ENCODE measurements at regions not wholly inside any gene's neighbourhood (a gene's known extent, or its start where the extent isn't known, plus 50 kb on each side); places are given as distances from the start of the nearest gene placed in this dataset.

DNA sequence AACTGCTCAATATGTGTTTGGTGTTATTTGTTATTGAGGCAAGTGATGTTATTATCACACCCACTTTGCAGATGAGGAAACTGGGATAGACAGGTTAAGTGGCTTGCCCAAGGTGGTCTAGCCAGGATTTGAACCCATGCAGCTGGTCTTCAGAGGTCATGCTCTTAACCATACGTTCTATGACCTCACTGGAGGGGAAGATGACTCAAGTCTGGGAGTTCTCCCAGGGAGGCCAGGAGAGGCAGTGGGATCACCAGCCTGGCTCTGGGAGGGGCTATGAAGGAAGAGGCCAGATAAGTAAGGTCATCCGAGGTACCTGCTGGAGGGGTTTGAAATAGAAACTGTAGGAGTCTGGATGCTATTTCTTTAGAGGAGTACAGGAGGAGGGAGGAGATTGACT lies 95.3 kb downstream of the NAV1 start:
- no peak overlapping the region for H3K4me3 ChIP-seq
- 80% methylated on average over 2 of the region's 2 CpGs for WGBS
- TF ChIP-seq, protein P1, sequence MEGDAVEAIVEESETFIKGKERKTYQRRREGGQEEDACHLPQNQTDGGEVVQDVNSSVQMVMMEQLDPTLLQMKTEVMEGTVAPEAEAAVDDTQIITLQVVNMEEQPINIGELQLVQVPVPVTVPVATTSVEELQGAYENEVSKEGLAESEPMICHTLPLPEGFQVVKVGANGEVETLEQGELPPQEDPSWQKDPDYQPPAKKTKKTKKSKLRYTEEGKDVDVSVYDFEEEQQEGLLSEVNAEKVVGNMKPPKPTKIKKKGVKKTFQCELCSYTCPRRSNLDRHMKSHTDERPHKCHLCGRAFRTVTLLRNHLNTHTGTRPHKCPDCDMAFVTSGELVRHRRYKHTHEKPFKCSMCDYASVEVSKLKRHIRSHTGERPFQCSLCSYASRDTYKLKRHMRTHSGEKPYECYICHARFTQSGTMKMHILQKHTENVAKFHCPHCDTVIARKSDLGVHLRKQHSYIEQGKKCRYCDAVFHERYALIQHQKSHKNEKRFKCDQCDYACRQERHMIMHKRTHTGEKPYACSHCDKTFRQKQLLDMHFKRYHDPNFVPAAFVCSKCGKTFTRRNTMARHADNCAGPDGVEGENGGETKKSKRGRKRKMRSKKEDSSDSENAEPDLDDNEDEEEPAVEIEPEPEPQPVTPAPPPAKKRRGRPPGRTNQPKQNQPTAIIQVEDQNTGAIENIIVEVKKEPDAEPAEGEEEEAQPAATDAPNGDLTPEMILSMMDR (IDR thresholded peaks at IDR 0.05), result no peak
- TF ChIP-seq POLR2AphosphoS5 (IDR thresholded peaks at IDR 0.05), result no peak
- TF ChIP-seq POLR2A (IDR thresholded peaks at IDR 0.05), result no peak
- H3K36me3 ChIP-seq, result no peaks in the 10 kb centered on the region
- no peaks in the 10 kb centered on the region for H3K27me3 ChIP-seq (replicated peaks; ENCODE audit: insufficient read depth)
- intact Hi-C loops (cut with DNase I), result no loop called here
- no peaks in the 10 kb centered on the region for H3K9me3 ChIP-seq
- H3K27ac ChIP-seq, result no peak overlapping the region
- H3K4me1 ChIP-seq (replicated peaks), result no peaks in the 10 kb centered on the region
- no peak for DNase-seq (ENCODE audit: low spot score)

DNA sequence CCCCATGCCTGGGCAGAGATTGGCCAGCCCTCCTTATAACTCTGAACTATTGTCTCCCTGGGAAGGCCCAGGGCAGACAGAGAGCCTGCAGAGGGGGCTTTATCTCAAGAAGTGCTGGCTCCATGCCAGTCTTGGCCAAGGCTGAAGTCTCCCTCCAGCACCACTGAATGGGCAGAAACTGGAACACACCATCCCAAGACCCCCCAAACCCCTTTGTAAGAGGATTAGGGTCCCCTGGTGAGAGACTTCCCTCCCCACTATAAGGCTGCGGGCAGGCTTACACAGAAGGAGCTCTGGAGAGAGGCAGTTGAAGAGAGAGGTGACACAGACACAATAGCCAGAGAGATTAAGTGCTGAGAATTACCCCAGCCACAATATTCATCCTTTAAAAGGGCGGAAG lies 97.2 kb downstream of the NAV1 start:
- Histone ChIP-seq H3K4me1 (replicated peaks) (no peaks in the 10 kb centered on the region), H3K36me3 (no peaks in the 10 kb centered on the region), H3K27me3 (replicated peaks; ENCODE audit: insufficient read depth) (no peaks in the 10 kb centered on the region), H3K4me3 (no peak overlapping the region), H3K27ac (no peak overlapping the region), H3K9me3 (no peaks in the 10 kb centered on the region)
- DNase-seq (ENCODE audit: low spot score), result no peak
- 93% methylated on average over 2 of the region's 2 CpGs for WGBS
- intact Hi-C loops (cut with DNase I), result no loop called here
- TF ChIP-seq POLR2A (IDR thresholded peaks at IDR 0.05) (no peak), POLR2AphosphoS5 (IDR thresholded peaks at IDR 0.05) (no peak)
- TF ChIP-seq, protein P1 (IDR thresholded peaks at IDR 0.05), result no peak

DNA sequence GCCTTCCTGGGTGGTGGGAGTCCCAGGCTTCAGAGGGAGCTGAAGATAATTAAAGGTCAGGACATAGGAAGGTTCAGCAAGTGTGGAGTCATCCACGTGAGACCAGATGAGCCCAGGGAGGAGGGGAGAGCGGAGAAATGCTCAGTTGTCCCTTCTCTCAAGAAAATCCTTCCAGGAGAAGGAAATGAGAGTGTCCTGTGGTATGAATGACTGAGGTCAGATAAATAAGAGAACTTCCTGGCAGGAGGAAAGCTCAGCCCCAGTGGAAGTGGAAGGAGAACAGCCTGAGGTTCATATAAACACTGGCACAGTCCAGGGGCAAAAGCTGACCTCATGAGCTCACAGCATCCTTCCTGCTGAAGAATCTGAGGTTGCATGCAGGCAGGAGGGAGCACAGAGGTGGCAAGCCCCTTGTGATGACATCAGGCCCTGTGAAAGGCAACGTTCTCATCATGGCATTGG lies 97.6 kb downstream of the NAV1 start:
- TF ChIP-seq POLR2A (IDR thresholded peaks at IDR 0.05), result no peak
- TF ChIP-seq, protein P1 (IDR thresholded peaks at IDR 0.05), result no peak
- Histone ChIP-seq H3K27me3 (replicated peaks; ENCODE audit: insufficient read depth) (no peaks in the 10 kb centered on the region), H3K27ac (no peak overlapping the region), H3K36me3 (no peaks in the 10 kb centered on the region), H3K4me3 (no peak overlapping the region), H3K9me3 (no peaks in the 10 kb centered on the region), H3K4me1 (replicated peaks) (no peaks in the 10 kb centered on the region)
- 55% methylated on average over 3 of the region's 3 CpGs for WGBS
- intact Hi-C loops (cut with DNase I), result no loop called here
- DNase-seq (ENCODE audit: low spot score), result no peak

DNA sequence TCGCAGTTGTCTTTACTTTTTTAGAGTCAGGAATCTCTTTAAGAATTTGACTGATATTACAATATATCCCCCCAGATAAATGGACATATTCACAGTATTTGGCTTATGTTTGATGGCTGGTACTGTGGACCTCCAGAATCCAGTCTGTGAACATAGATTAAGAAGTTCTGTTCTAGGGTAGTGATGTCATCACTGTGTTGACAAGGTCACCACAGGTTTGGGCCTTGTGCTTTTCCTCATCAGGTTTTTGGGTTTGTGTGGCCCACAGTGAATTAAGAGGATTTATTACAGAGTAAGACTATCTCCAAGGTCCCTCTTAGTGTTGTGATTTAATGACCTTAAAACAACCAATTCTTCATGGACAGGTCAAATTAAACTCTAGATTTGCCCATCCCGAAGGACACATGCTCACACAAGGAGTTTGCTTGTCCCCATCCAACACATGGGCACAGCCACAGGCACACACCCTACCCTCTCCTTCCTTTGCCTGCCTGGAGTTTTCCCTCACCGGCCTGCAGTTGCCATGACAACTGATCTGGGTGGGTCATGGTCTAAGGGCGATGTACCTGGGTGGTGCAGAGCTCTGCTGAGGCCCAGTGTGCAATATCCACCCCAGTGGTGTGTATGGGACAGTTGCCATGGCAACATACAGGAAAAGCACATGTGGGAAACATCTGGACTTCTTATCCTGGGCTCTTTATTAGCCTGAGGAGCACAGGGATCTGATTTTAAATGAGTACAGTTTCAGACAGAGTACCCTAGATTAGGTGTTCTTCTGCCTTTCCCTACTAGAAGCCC lies 98.6 kb downstream of the NAV1 start:
- H3K9me3 ChIP-seq, result no peaks in the 10 kb centered on the region
- TF ChIP-seq POLR2AphosphoS5 (IDR thresholded peaks at IDR 0.05) (no peak), POLR2A (IDR thresholded peaks at IDR 0.05) (no peak)
- TF ChIP-seq, protein P1 (IDR thresholded peaks at IDR 0.05), result no peak
- H3K27ac ChIP-seq, result no peak overlapping the region
- no peak for DNase-seq (ENCODE audit: low spot score)
- no peaks in the 10 kb centered on the region for H3K27me3 ChIP-seq (replicated peaks; ENCODE audit: insufficient read depth)
- H3K4me1 ChIP-seq (replicated peaks), result no peaks in the 10 kb centered on the region
- H3K36me3 ChIP-seq, result no peaks in the 10 kb centered on the region
- no peak overlapping the region for H3K4me3 ChIP-seq
- 79% methylated on average over 4 of the region's 4 CpGs for WGBS
- intact Hi-C loops (cut with DNase I), result no loop called here

DNA sequence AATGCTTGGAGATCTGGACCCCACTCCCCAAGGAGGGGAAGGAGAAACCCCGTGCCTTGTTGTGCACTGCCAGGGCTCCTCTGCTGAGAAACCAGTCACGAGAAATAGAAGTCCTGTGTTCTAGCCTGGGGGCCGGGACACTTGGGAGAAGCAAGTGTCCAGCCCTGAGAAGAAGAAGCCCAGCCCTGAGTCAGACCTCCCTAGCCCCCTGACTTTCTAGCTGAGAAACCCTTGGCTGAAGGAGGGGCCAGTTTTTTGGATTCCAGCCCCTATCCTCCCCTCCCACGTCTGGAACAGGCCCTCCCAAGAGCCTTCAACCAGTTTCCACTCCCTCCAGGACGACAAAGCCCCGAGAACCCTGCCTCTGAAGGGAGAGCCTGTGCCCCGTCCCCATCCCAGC lies 100.5 kb downstream of the NAV1 start:
- DNase-seq (ENCODE audit: low spot score), result no peak
- TF ChIP-seq POLR2AphosphoS5 (IDR thresholded peaks at IDR 0.05), result no peak
- TF ChIP-seq, protein P1 (IDR thresholded peaks at IDR 0.05), result no peak
- TF ChIP-seq POLR2A (IDR thresholded peaks at IDR 0.05), result no peak
- Histone ChIP-seq H3K9me3 (no peaks in the 10 kb centered on the region), H3K4me1 (replicated peaks) (no peaks in the 10 kb centered on the region), H3K36me3 (no peaks in the 10 kb centered on the region), H3K27me3 (replicated peaks; ENCODE audit: insufficient read depth) (no peaks in the 10 kb centered on the region), H3K4me3 (no peak overlapping the region), H3K27ac (no peak overlapping the region)
- intact Hi-C loops (cut with DNase I), result no loop called here
- 69% methylated on average over 7 of the region's 7 CpGs for WGBS
